GM23338 (cell line): ENCODE measurements at regions not wholly inside any gene's neighbourhood (a gene's known extent, or its start where the extent isn't known, plus 50 kb on each side); places are given as distances from the start of the nearest gene placed in this dataset.

Experiments
- ATAC-seq: fragments of 200-7000 bp; cut with Tn5 transposase; 3 replicates; pipeline ENCODE4 v1.9.1; 2020
- DNase-seq: peaks from one replicate; pipeline ENCODE4 v3.0.0-alpha.2; 2015; ENCODE audit warnings: low spot score
- H2AFZ ChIP-seq: fragments of 200-600 bp; sonication (generic); 2 replicates; pipeline ENCODE4 v1.8.0; 2016; ENCODE audit warnings: antibody characterized with exemption, mild to moderate bottlenecking, moderate library complexity
- H3F3A ChIP-seq: fragments of 200-600 bp; sonication (generic); replicated peaks from 2 replicates; pipeline ENCODE4 v1.8.0; 2017; ENCODE audit warnings: antibody characterized with exemption, mixed run types, low read depth
- H3K27ac ChIP-seq: fragments of 200-600 bp; sonication (generic); 2 replicates; pipeline ENCODE4 v1.6.1; 2016; ENCODE audit warnings: low read depth
- H3K27me3 ChIP-seq: fragments of 200-600 bp; sonication (generic); 2 replicates; pipeline ENCODE4 v1.8.0; 2016; ENCODE audit warnings: mild to moderate bottlenecking, mixed run types, moderate library complexity; ENCODE audit not compliant: insufficient read depth
- H3K36me3 ChIP-seq: fragments of 200-600 bp; sonication (generic); 2 replicates; pipeline ENCODE4 v1.8.0; 2016; ENCODE audit warnings: mild to moderate bottlenecking; ENCODE audit not compliant: insufficient read depth
- H3K4me1 ChIP-seq: fragments of 200-600 bp; sonication (generic); 2 replicates; pipeline ENCODE4 v1.8.0; 2016; ENCODE audit warnings: mild to moderate bottlenecking, moderate library complexity; ENCODE audit not compliant: insufficient read depth
- H3K4me2 ChIP-seq: fragments of 200-600 bp; sonication (generic); 2 replicates; pipeline ENCODE4 v1.7.1; 2017; ENCODE audit warnings: mixed run types
- H3K4me3 ChIP-seq: fragments of 200-600 bp; sonication (generic); 2 replicates; pipeline ENCODE4 v1.6.1; 2016; ENCODE audit warnings: mixed run types
- H3K79me2 ChIP-seq: fragments of 200-600 bp; sonication (generic); replicated peaks from 2 replicates; pipeline ENCODE4 v1.8.0; 2017; ENCODE audit warnings: mild to moderate bottlenecking; ENCODE audit not compliant: insufficient read depth
- H3K9me2 ChIP-seq: fragments of 200-600 bp; sonication (generic); 2 replicates; pipeline ENCODE4 v1.8.0; 2017; ENCODE audit not compliant: insufficient read depth
- H4K20me1 ChIP-seq: fragments of 200-600 bp; sonication (generic); replicated peaks from 2 replicates; pipeline ENCODE4 v1.8.0; 2017; ENCODE audit warnings: mild to moderate bottlenecking; ENCODE audit not compliant: insufficient read depth
- H3K27ac Mint-ChIP-seq: 2 replicates; pipeline ENCODE4 v1.8.0; 2020; ENCODE audit warnings: inconsistent platforms, mild to moderate bottlenecking, moderate library complexity, mixed read lengths
- H3K27me3 Mint-ChIP-seq: 3 replicates; pipeline ENCODE4 v1.8.0; 2022; ENCODE audit warnings: low read depth, mild to moderate bottlenecking, moderate library complexity, mixed read lengths, inconsistent platforms; ENCODE audit not compliant: insufficient read depth, poor library complexity
- H3K36me3 Mint-ChIP-seq: 3 replicates; pipeline ENCODE4 v1.8.0; 2021; ENCODE audit warnings: low read depth, mild to moderate bottlenecking, inconsistent platforms, moderate library complexity, mixed read lengths
- H3K4me1 Mint-ChIP-seq: 3 replicates; pipeline ENCODE4 v1.8.0; 2020; ENCODE audit warnings: mild to moderate bottlenecking, inconsistent platforms, mixed read lengths
- H3K4me3 Mint-ChIP-seq: 3 replicates; pipeline ENCODE4 v1.8.0; 2021; ENCODE audit warnings: moderate library complexity, mild to moderate bottlenecking, inconsistent platforms, mixed read lengths
- H3K9me3 Mint-ChIP-seq: 3 replicates; pipeline ENCODE4 v1.8.0; 2020; ENCODE audit warnings: moderate library complexity, mild to moderate bottlenecking, inconsistent platforms, mixed read lengths
- CREB1 ChIP-seq: fragments of 250-450 bp; sonication (Bioruptor Pico); IDR thresholded peaks from 2 replicates; pipeline ENCODE4 v1.5.0; 2020; ENCODE audit warnings: low read depth, mild to moderate bottlenecking, moderate library complexity
- CTCF ChIP-seq, 2 experiments: fragments of 200-600 bp in 1 of 2; sonication (generic) in 1 of 2; conservative IDR thresholded peaks; 2 replicates each; pipeline versions ENCODE4 v1.5.1 to v1.6.1; 2016 to 2017; ENCODE audit warnings: antibody characterized with exemption in 2 of 2, low read depth in 2 of 2, mild to moderate bottlenecking in 2 of 2, moderate library complexity in 1 of 2
- ETS1 ChIP-seq: IDR thresholded peaks from 2 replicates; pipeline ENCODE4 v1.6.1; 2016; ENCODE audit warnings: antibody characterized with exemption
- EZH2 ChIP-seq: fragments of 200-600 bp; sonication (generic); IDR thresholded peaks from one replicate; pipeline ENCODE4 v1.8.0; 2017; ENCODE audit warnings: antibody characterized with exemption, mild to moderate bottlenecking, low read depth; ENCODE audit not compliant: unreplicated experiment
- EZH2phosphoT487 ChIP-seq: fragments of 200-600 bp; sonication (generic); IDR thresholded peaks from one replicate; pipeline ENCODE4 v1.8.1; 2018; ENCODE audit warnings: antibody characterized with exemption; ENCODE audit not compliant: unreplicated experiment
- JUNB ChIP-seq: IDR thresholded peaks from one replicate; pipeline ENCODE4 v1.6.1; 2016; ENCODE audit warnings: antibody characterized with exemption; ENCODE audit not compliant: unreplicated experiment
- NANOG ChIP-seq: IDR thresholded peaks from 2 replicates; pipeline ENCODE4 v1.6.1; 2016; ENCODE audit warnings: antibody characterized with exemption, borderline replicate concordance
- POLR2AphosphoS5 ChIP-seq: IDR thresholded peaks from 2 replicates; pipeline ENCODE4 v1.6.1; 2016; ENCODE audit warnings: antibody characterized with exemption, low read depth
- REST ChIP-seq: IDR thresholded peaks from one replicate; pipeline ENCODE4 v1.6.1; 2018; ENCODE audit warnings: antibody characterized with exemption; ENCODE audit not compliant: unreplicated experiment
- STAT1 ChIP-seq: IDR thresholded peaks from one replicate; pipeline ENCODE4 v1.6.1; 2016; ENCODE audit warnings: antibody characterized with exemption; ENCODE audit not compliant: unreplicated experiment
- ZNF114 ChIP-seq: fragments of 250-450 bp; sonication (Bioruptor Pico); IDR thresholded peaks from 2 replicates; pipeline ENCODE4 v1.5.0; 2020; ENCODE audit warnings: mild to moderate bottlenecking, moderate library complexity
- ZNF331 ChIP-seq: fragments of 250-450 bp; sonication (Bioruptor Pico); IDR thresholded peaks from 2 replicates; pipeline ENCODE4 v1.5.0; 2020; ENCODE audit warnings: low read depth, mild to moderate bottlenecking, moderate library complexity
- TF ChIP-seq, protein P1 (sequence below): fragments of 250-450 bp; sonication (Bioruptor Pico); IDR thresholded peaks from 2 replicates; pipeline ENCODE4 v1.5.0; 2020; ENCODE audit warnings: mild to moderate bottlenecking, moderate library complexity

DNA sequence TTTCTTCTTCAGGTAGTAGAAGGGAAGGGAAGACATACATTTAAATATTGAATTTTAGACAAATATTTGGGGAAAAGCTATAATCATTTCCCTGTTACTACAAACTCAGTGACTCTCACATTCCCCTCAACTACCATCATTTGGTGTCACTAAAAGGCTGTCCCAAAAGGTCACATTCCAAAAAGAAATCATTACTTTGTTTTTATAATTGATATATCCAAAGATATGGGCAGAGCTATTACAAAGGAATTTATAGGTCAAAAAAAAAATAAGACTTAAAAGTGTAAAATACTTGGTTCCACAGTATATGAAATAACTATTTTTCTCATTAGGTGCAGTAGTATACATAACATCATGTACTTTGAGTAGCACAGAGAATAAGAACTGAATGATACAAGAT is 751.4 kb downstream of the KCNA4 start:
- H3K4me3 Mint-ChIP-seq = no peak overlapping the region
- H3K36me3 Mint-ChIP-seq = no peaks in the 10 kb centered on the region
- no peak overlapping the region for H3K27ac Mint-ChIP-seq

More for the DNA sequence above, 751.4 kb downstream of the KCNA4 start:
- Mint-ChIP-seq H3K4me1 (no peaks in the 10 kb centered on the region), H3K27me3 (no peaks in the 10 kb centered on the region), H3K9me3 (no peaks in the 10 kb centered on the region)
- TF ChIP-seq REST (no peak), ZNF114 (no peak), JUNB (no peak), ZNF331 (CRISPR knock-in tag) (no peak), EZH2phosphoT487 (no peak), CREB1 (CRISPR knock-in tag) (no peak), ETS1 (no peak), POLR2AphosphoS5 (no peak), EZH2 (no peak), CTCF (conservative IDR thresholded peaks at IDR 0.05; ENCODE audit: low read depth in 2 of 2) (no peak), NANOG (no peak), STAT1 (no peak)
- TF ChIP-seq, protein P1, sequence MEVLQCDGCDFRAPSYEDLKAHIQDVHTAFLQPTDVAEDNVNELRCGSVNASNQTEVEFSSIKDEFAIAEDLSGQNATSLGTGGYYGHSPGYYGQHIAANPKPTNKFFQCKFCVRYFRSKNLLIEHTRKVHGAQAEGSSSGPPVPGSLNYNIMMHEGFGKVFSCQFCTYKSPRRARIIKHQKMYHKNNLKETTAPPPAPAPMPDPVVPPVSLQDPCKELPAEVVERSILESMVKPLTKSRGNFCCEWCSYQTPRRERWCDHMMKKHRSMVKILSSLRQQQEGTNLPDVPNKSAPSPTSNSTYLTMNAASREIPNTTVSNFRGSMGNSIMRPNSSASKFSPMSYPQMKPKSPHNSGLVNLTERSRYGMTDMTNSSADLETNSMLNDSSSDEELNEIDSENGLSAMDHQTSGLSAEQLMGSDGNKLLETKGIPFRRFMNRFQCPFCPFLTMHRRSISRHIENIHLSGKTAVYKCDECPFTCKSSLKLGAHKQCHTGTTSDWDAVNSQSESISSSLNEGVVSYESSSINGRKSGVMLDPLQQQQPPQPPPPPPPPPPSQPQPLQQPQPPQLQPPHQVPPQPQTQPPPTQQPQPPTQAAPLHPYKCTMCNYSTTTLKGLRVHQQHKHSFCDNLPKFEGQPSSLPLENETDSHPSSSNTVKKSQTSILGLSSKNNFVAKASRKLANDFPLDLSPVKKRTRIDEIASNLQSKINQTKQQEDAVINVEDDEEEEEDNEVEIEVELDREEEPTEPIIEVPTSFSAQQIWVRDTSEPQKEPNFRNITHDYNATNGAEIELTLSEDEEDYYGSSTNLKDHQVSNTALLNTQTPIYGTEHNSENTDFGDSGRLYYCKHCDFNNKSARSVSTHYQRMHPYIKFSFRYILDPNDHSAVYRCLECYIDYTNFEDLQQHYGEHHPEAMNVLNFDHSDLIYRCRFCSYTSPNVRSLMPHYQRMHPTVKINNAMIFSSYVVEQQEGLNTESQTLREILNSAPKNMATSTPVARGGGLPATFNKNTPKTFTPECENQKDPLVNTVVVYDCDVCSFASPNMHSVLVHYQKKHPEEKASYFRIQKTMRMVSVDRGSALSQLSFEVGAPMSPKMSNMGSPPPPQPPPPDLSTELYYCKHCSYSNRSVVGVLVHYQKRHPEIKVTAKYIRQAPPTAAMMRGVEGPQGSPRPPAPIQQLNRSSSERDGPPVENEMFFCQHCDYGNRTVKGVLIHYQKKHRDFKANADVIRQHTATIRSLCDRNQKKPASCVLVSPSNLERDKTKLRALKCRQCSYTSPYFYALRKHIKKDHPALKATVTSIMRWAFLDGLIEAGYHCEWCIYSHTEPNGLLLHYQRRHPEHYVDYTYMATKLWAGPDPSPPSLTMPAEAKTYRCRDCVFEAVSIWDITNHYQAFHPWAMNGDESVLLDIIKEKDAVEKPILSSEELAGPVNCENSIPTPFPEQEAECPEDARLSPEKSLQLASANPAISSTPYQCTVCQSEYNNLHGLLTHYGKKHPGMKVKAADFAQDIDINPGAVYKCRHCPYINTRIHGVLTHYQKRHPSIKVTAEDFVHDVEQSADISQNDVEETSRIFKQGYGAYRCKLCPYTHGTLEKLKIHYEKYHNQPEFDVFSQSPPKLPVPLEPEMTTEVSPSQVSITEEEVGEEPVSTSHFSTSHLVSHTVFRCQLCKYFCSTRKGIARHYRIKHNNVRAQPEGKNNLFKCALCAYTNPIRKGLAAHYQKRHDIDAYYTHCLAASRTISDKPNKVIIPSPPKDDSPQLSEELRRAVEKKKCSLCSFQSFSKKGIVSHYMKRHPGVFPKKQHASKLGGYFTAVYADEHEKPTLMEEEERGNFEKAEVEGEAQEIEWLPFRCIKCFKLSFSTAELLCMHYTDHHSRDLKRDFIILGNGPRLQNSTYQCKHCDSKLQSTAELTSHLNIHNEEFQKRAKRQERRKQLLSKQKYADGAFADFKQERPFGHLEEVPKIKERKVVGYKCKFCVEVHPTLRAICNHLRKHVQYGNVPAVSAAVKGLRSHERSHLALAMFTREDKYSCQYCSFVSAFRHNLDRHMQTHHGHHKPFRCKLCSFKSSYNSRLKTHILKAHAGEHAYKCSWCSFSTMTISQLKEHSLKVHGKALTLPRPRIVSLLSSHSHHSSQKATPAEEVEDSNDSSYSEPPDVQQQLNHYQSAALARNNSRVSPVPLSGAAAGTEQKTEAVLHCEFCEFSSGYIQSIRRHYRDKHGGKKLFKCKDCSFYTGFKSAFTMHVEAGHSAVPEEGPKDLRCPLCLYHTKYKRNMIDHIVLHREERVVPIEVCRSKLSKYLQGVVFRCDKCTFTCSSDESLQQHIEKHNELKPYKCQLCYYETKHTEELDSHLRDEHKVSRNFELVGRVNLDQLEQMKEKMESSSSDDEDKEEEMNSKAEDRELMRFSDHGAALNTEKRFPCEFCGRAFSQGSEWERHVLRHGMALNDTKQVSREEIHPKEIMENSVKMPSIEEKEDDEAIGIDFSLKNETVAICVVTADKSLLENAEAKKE = no peak
- DNase-seq (no peak), ATAC-seq (no peak)
- Histone ChIP-seq H3K27me3 (no peaks in the 10 kb centered on the region), H3K79me2 (no peaks in the 10 kb centered on the region), H2AFZ (no peak overlapping the region), H3K27ac (no peak overlapping the region), H3K9me2 (no peaks in the 10 kb centered on the region), H3K36me3 (no peaks in the 10 kb centered on the region), H3K4me3 (no peak overlapping the region), H3K4me1 (no peaks in the 10 kb centered on the region), H3K4me2 (no peak overlapping the region), H3F3A (no peaks in the 10 kb centered on the region), H4K20me1 (no peaks in the 10 kb centered on the region)
